IMR-90 (cell line): ENCODE measurements at regions not wholly inside any gene's neighbourhood (a gene's known extent, or its start where the extent isn't known, plus 50 kb on each side); places are given as distances from the start of the nearest gene placed in this dataset.

ENCODE experiments used
- ATAC-seq: fragments of 200-7000 bp; cut with Tn5 transposase; 2 replicates; pipeline ENCODE4 v1.9.1; 2020; ENCODE audit warnings: low read depth, mild to moderate bottlenecking, moderate library complexity
- BruUV-seq: library from RNA; stranded (reverse); fragments of 400-500 nt; replicated peaks from 2 replicates; lab custom pipeline; 2021; lab: Mats Ljungman, UMichigan
- CTCF ChIA-PET: fragments of 300-600 bp; formaldehyde crosslinking; extraction: SDS; loops from one replicate; lab custom pipeline; 2021; ENCODE audit warnings: antibody characterized with exemption; lab: Yijun Ruan, JAX
- POLR2A ChIA-PET: fragments of 300-600 bp; sonication (Branson Sonifier 250); formaldehyde crosslinking; loops from one replicate; lab custom pipeline; 2022; ENCODE audit warnings: antibody characterized with exemption; ENCODE audit not compliant: unreplicated experiment; lab: Charles Lee
- DNase-seq: peaks from one replicate; pipeline ENCODE4 v3.0.0; 2013
- H2AFZ ChIP-seq: replicated peaks from 2 replicates; pipeline ENCODE3; 2013; ENCODE audit warnings: low read length, mild to moderate bottlenecking; ENCODE audit not compliant: poor library complexity
- H2AK5ac ChIP-seq: 2 replicates; pipeline ENCODE4 v1.6.1; 2013; ENCODE audit warnings: low read depth, low read length, inconsistent platforms
- H2AK9ac ChIP-seq: replicated peaks from 2 replicates; pipeline ENCODE3; 2013; ENCODE audit warnings: mild to moderate bottlenecking, low read depth, low read length, moderate library complexity; ENCODE audit not compliant: poor library complexity
- H2BK120ac ChIP-seq: 2 replicates; pipeline ENCODE4 v1.6.1; 2013; ENCODE audit warnings: low read depth, low read length, inconsistent platforms
- H2BK15ac ChIP-seq: 3 replicates; pipeline ENCODE4 v1.6.1; 2013; ENCODE audit warnings: low read depth, low read length, inconsistent platforms
- H2BK20ac ChIP-seq: 2 replicates; pipeline ENCODE4 v1.6.1; 2013; ENCODE audit warnings: low read depth, mild to moderate bottlenecking, inconsistent platforms, low read length, moderate library complexity
- H2BK5ac ChIP-seq: 2 replicates; pipeline ENCODE4 v1.6.1; 2013; ENCODE audit warnings: mild to moderate bottlenecking, low read depth, low read length, inconsistent platforms; ENCODE audit not compliant: poor library complexity, severe bottlenecking
- H3K14ac ChIP-seq: replicated peaks from 2 replicates; pipeline ENCODE4 v1.6.1; 2013; ENCODE audit warnings: low read depth, low read length, inconsistent platforms
- H3K18ac ChIP-seq: 2 replicates; pipeline ENCODE4 v1.6.1; 2013; ENCODE audit warnings: low read depth, low read length, control low read depth
- H3K23ac ChIP-seq: 2 replicates; pipeline ENCODE4 v1.6.1; 2013; ENCODE audit warnings: low read depth, low read length, inconsistent platforms
- H3K27ac ChIP-seq: 2 replicates; pipeline ENCODE4 v1.5.1; 2013; ENCODE audit warnings: mild to moderate bottlenecking, control low read depth, low read length; ENCODE audit not compliant: insufficient read depth
- H3K27me3 ChIP-seq: 2 replicates; pipeline ENCODE4 v1.6.1; 2013; ENCODE audit warnings: low read length; ENCODE audit not compliant: control insufficient read depth, insufficient read depth
- H3K36me3 ChIP-seq: 2 replicates; pipeline ENCODE4 v1.6.1; 2013; ENCODE audit warnings: low read length, mixed read lengths; ENCODE audit not compliant: control insufficient read depth, insufficient read depth
- H3K4ac ChIP-seq: 2 replicates; pipeline ENCODE4 v1.6.1; 2013; ENCODE audit warnings: low read depth, low read length, inconsistent platforms
- H3K4me1 ChIP-seq: 2 replicates; pipeline ENCODE4 v1.6.1; 2013; ENCODE audit warnings: low read length, mixed read lengths; ENCODE audit not compliant: control insufficient read depth, insufficient read depth
- H3K4me2 ChIP-seq: 2 replicates; pipeline ENCODE4 v1.6.1; 2013; ENCODE audit warnings: low read depth, mild to moderate bottlenecking, control low read depth, low read length, moderate library complexity
- H3K4me3 ChIP-seq: 2 replicates; pipeline ENCODE4 v1.5.1; 2013; ENCODE audit warnings: low read depth, mild to moderate bottlenecking, control low read depth, low read length, moderate library complexity; ENCODE audit not compliant: insufficient read depth
- H3K56ac ChIP-seq: 2 replicates; pipeline ENCODE4 v1.6.1; 2013; ENCODE audit warnings: low read length, inconsistent platforms; ENCODE audit not compliant: insufficient read depth; ENCODE audit errors: extremely low read depth
- H3K79me1 ChIP-seq, 2 experiments: 2 replicates each; pipeline ENCODE4 v1.6.1; 2013; ENCODE audit warnings: low read length in 2 of 2, inconsistent platforms in 1 of 2, low read depth in 1 of 2
- H3K9ac ChIP-seq: 2 replicates; pipeline ENCODE4 v1.6.1; 2013; ENCODE audit warnings: low read depth, low read length, control low read depth
- H3K9me1 ChIP-seq: 2 replicates; pipeline ENCODE4 v1.6.1; 2013; ENCODE audit warnings: low read length, inconsistent platforms; ENCODE audit not compliant: insufficient read depth
- H3K9me3 ChIP-seq: 2 replicates; pipeline ENCODE4 v1.6.1; 2013; ENCODE audit warnings: low read length; ENCODE audit not compliant: control insufficient read depth, insufficient read depth
- H4K20me1 ChIP-seq: 2 replicates; pipeline ENCODE4 v1.6.1; 2013; ENCODE audit warnings: low read length, inconsistent platforms; ENCODE audit not compliant: insufficient read depth
- H4K5ac ChIP-seq: 2 replicates; pipeline ENCODE4 v1.6.1; 2013; ENCODE audit warnings: mild to moderate bottlenecking, low read depth, low read length, control low read depth
- H4K8ac ChIP-seq, 2 experiments: 2 replicates each; pipeline ENCODE4 v1.6.1; 2013; ENCODE audit warnings: low read depth in 2 of 2, low read length in 2 of 2, control low read depth in 1 of 2, inconsistent platforms in 1 of 2
- H4K91ac ChIP-seq: 2 replicates; pipeline ENCODE4 v1.6.1; 2013; ENCODE audit warnings: low read depth, low read length, inconsistent platforms; ENCODE audit not compliant: insufficient read depth
- BHLHE40 ChIP-seq: fragments of 150-350 bp; IDR thresholded peaks from 2 replicates; pipeline ENCODE4 v1.6.1; 2016; ENCODE audit warnings: mild to moderate bottlenecking, low read depth, low read length
- CEBPB ChIP-seq: IDR thresholded peaks from 2 replicates; pipeline ENCODE4 v1.6.1; 2012; ENCODE audit warnings: low read depth, low read length, improper control_type of control experiment
- CHD1 ChIP-seq: IDR thresholded peaks from 2 replicates; pipeline ENCODE4 v1.6.1; 2012; ENCODE audit warnings: low read depth, low read length, improper control_type of control experiment
- CTCF ChIP-seq: conservative IDR thresholded peaks from 2 replicates; pipeline ENCODE4 v1.5.1; 2012; ENCODE audit warnings: mild to moderate bottlenecking, low read depth, low read length, improper control_type of control experiment
- ELK1 ChIP-seq: fragments of 150-350 bp; IDR thresholded peaks from 2 replicates; pipeline ENCODE4 v1.6.1; 2016; ENCODE audit warnings: low read depth, mild to moderate bottlenecking, low read length, moderate library complexity, borderline replicate concordance
- FOS ChIP-seq: fragments of 150-350 bp; IDR thresholded peaks from 2 replicates; pipeline ENCODE4 v1.6.1; 2016; ENCODE audit warnings: low read depth, low read length
- MAFK ChIP-seq: IDR thresholded peaks from 2 replicates; pipeline ENCODE4 v1.6.1; 2012; ENCODE audit warnings: low read depth, low read length, improper control_type of control experiment
- MAZ ChIP-seq: IDR thresholded peaks from 2 replicates; pipeline ENCODE4 v1.6.1; 2012; ENCODE audit warnings: low read depth, mild to moderate bottlenecking, low read length, improper control_type of control experiment, moderate library complexity, borderline replicate concordance
- MXI1 ChIP-seq: IDR thresholded peaks from 2 replicates; pipeline ENCODE4 v1.6.1; 2012; ENCODE audit warnings: low read depth, mild to moderate bottlenecking, low read length, moderate library complexity, borderline replicate concordance
- POLR2A ChIP-seq: IDR thresholded peaks from 2 replicates; pipeline ENCODE4 v1.6.1; 2012; ENCODE audit warnings: mild to moderate bottlenecking, low read depth, low read length
- RAD21 ChIP-seq: IDR thresholded peaks from 2 replicates; pipeline ENCODE4 v1.6.1; 2012; ENCODE audit warnings: low read length, improper control_type of control experiment
- RCOR1 ChIP-seq: IDR thresholded peaks from 2 replicates; pipeline ENCODE4 v1.6.1; 2012; ENCODE audit warnings: mild to moderate bottlenecking, low read length, improper control_type of control experiment; ENCODE audit not compliant: insufficient replicate concordance
- RFX5 ChIP-seq: IDR thresholded peaks from 2 replicates; pipeline ENCODE4 v1.8.0; 2012; ENCODE audit warnings: low read depth, mild to moderate bottlenecking, low read length, moderate library complexity
- SMC3 ChIP-seq: fragments of 150-350 bp; IDR thresholded peaks from 2 replicates; pipeline ENCODE4 v1.6.1; 2016; ENCODE audit warnings: low read depth, mild to moderate bottlenecking, antibody characterized with exemption, low read length, moderate library complexity
- USF2 ChIP-seq: fragments of 150-350 bp; IDR thresholded peaks from 2 replicates; pipeline ENCODE4 v1.6.1; 2017; ENCODE audit warnings: mild to moderate bottlenecking, antibody characterized with exemption, low read length, low read depth
- WGBS, 2 experiments: methylation state at CpG; one replicate each; pipeline versions ENCODE4 v1.1.5 to v1.1.7; 2013; ENCODE audit warnings: missing lambda C conversion rate in 2 of 2; ENCODE audit not compliant: insufficient read length in 1 of 2; ENCODE audit errors: extremely low coverage in 2 of 2; 5-methylcytosine and 5-hydroxymethylcytosine counted together
- dilution Hi-C: fragments of 300-500 bp; cut with HindIII; formaldehyde crosslinking; loops from one replicate; pipeline ENCODE4 v1.14.3; 2018; ENCODE audit warnings: low sequenced_read_pairs; ENCODE audit not compliant: unreplicated experiment
- in situ Hi-C: fragments of 300-500 bp; cut with MboI; formaldehyde crosslinking; loops from 3 replicates; pipeline ENCODE4 v1.14.3; 2019; ENCODE audit warnings: low sequenced_read_pairs, inconsistent platforms, mixed read lengths
- intact Hi-C: fragments of 100-400 bp; cut with micrococcal nuclease; formaldehyde crosslinking; loops from 2 replicates; pipeline ENCODE4 v1.10.0; 2022

GRCh38 chr12:91778091-91778832, 367.4 kb downstream of the BTG1 start:
- Histone ChIP-seq H4K91ac (no peak overlapping the region), H2AFZ (no peak overlapping the region), H2BK15ac (no peak overlapping the region), H4K20me1 (no peaks in the 10 kb centered on the region), H3K4ac (no peak overlapping the region), H3K9me1 (peaks cover 2% of the 10 kb centered on the region; the same call in 1 of the 2 replicates), H3K27ac (no peak overlapping the region), H3K23ac (no peak overlapping the region), H3K27me3 (peaks cover 1% of the 10 kb centered on the region; the same call in 1 of the 2 replicates), H2BK20ac (no peak overlapping the region), H3K14ac (no peak overlapping the region), H2AK9ac (no peak overlapping the region), H2BK5ac (no peak overlapping the region), H3K4me2 (no peak overlapping the region), H4K5ac (no peak overlapping the region), H4K8ac (no peak overlapping the region), H3K9ac (no peak overlapping the region), H3K4me1 (peaks cover 9% of the 10 kb centered on the region), H3K56ac (no peak overlapping the region), H3K79me1 (no peaks in the 10 kb centered on the region), H3K18ac (no peak overlapping the region), H3K9me3 (no peaks in the 10 kb centered on the region), H3K4me3 (no peak overlapping the region), H2BK120ac (no peak overlapping the region), H2AK5ac (no peak overlapping the region), H3K36me3 (no peaks in the 10 kb centered on the region)
- no CpG with 5 or more reads among the region's 3 CpGs for WGBS, 2 experiments
- ATAC-seq = peak; percentile 22; the same call in 1 of the 2 replicates
- dilution Hi-C loops (no loop called here), in situ Hi-C loops (no loop called here), intact Hi-C loops (loop anchor here (10.0 kb wide), 1 partner anchor 393 kb away; no protein-coding TSS in a partner anchor)
- DNase-seq = peak; percentile 13
- no TSS peak for BruUV-seq
- CTCF ChIA-PET = interaction anchor here (0.6 to 1.6 kb wide), 3 partner anchors 34 to 203 kb away, joined by 3 to 5 read pairs (median 4); no protein-coding TSS in a partner anchor
- POLR2A ChIA-PET = no interaction called here
- TF ChIP-seq MAFK = no peak
- no peak for TF ChIP-seq RAD21
- TF ChIP-seq ELK1 = no peak
- no peak for TF ChIP-seq MXI1
- TF ChIP-seq CTCF = no peak
- no peak for TF ChIP-seq POLR2A
- no peak for TF ChIP-seq BHLHE40
- no peak for TF ChIP-seq RFX5
- no peak for TF ChIP-seq FOS
- TF ChIP-seq CHD1 = no peak
- no peak for TF ChIP-seq RCOR1
- TF ChIP-seq CEBPB = no peak
- TF ChIP-seq SMC3 = no peak
- TF ChIP-seq USF2 = no peak
- TF ChIP-seq MAZ = no peak
